ENCODE measurements at regions not wholly inside any gene's neighbourhood (a gene's known extent, or its start where the extent isn't known, plus 50 kb on each side); places are given as distances from the start of the nearest gene placed in this dataset.
"Not testable (repeated sequence)": the region's sequence is repeated elsewhere in the genome, so short reads cannot be mapped to it uniquely, and the experiment has no call there.

DNA sequence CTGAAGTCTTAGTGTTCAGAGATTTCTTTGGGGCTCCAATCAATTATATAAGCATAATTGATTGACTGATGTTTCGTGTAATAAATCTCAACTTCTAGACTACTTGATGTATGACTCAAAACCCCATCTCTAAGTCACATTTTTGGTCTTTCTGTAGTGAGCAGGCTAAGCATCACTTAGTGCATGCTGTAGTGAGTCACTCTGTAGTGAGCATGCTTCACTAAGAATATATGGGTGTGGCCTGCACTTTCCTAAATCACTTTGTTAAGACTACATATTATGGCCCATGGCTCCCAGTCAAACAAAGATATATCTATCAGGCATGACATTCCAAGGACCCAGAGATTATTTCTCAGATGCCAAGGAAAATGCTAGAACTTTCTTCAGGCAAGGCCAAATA, 909.4 kb upstream of the LRFN5 start:
- Histone ChIP-seq H3K4me3 (ENCODE audit: low read length) (no peak overlapping the region), H3K9me3 (ENCODE audit: control insufficient read depth, low read depth, low read length) (no peaks in the 10 kb centered on the region), H3K9ac (ENCODE audit: low read length) (no peak overlapping the region), H3K27me3 (ENCODE audit: control insufficient read depth, insufficient read depth, low read length) (no peaks in the 10 kb centered on the region), H3K4me1 (ENCODE audit: control insufficient read depth, low read depth, low read length) (no peaks in the 10 kb centered on the region), H3K36me3 (ENCODE audit: control insufficient read depth, low read depth, low read length) (no peaks in the 10 kb centered on the region), H3K27ac (ENCODE audit: low read length) (no peak overlapping the region)

GRCh38 chr14:40694023-40694422, 912.7 kb upstream of the LRFN5 start:
- Histone ChIP-seq H3K4me3 (ENCODE audit: low read length) (no peak overlapping the region), H3K36me3 (ENCODE audit: control insufficient read depth, low read depth, low read length) (no peaks in the 10 kb centered on the region), H3K9ac (ENCODE audit: low read length) (no peak overlapping the region), H3K27me3 (ENCODE audit: control insufficient read depth, insufficient read depth, low read length) (no peaks in the 10 kb centered on the region), H3K9me3 (ENCODE audit: control insufficient read depth, low read depth, low read length) (no peaks in the 10 kb centered on the region), H3K4me1 (ENCODE audit: control insufficient read depth, low read depth, low read length) (no peaks in the 10 kb centered on the region), H3K27ac (ENCODE audit: low read length) (no peak overlapping the region)

DNA sequence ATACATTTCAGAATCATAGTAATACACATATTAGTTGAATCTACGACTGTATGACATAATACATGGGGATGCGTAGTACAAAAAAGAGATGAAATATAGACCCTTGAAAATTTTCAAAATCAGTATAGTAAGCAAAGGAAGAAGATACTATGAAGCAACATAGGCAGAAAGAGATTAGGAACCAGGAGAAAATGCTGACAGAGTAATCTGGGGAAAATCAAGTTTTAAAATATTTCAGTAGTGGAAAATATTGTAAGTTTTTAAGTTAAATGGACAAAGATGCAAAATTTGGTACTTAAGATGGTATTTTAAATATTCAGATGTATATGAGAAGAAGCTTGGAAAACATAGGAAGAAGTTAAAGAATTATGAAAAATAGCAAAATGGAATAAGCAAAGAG, 915.6 kb upstream of the LRFN5 start:
- Histone ChIP-seq H3K9me3 (ENCODE audit: control insufficient read depth, low read depth, low read length) (no peaks in the 10 kb centered on the region), H3K9ac (ENCODE audit: low read length) (no peak overlapping the region), H3K27me3 (ENCODE audit: control insufficient read depth, insufficient read depth, low read length) (no peaks in the 10 kb centered on the region), H3K36me3 (ENCODE audit: control insufficient read depth, low read depth, low read length) (no peaks in the 10 kb centered on the region), H3K27ac (ENCODE audit: low read length) (no peak overlapping the region), H3K4me3 (ENCODE audit: low read length) (no peak overlapping the region), H3K4me1 (ENCODE audit: control insufficient read depth, low read depth, low read length) (no peaks in the 10 kb centered on the region)

DNA sequence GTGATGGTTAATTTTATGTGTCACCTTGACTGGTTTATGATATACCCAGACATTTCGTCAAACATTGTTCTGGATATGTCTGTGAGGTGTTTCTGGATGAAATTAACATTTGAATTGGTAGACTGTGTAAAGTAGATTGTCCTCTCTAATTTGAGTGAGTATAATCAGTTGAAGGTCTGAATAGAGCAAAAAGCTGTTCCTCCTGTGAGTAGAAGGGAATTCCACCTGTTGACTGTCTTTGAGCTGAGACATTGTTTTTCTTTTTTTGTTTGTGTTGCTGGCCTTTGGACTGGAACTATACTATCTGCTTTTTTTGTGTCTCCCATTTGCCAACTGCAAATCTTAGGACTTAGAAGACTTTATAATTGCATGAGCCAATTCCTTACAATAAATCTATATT, 920.9 kb upstream of the LRFN5 start:
- Histone ChIP-seq H3K9me3 (ENCODE audit: control insufficient read depth, low read depth, low read length) (no peaks in the 10 kb centered on the region), H3K36me3 (ENCODE audit: control insufficient read depth, low read depth, low read length) (no peaks in the 10 kb centered on the region), H3K27me3 (ENCODE audit: control insufficient read depth, insufficient read depth, low read length) (no peaks in the 10 kb centered on the region), H3K4me3 (ENCODE audit: low read length) (no peak overlapping the region), H3K9ac (ENCODE audit: low read length) (no peak overlapping the region), H3K27ac (ENCODE audit: low read length) (no peak overlapping the region), H3K4me1 (ENCODE audit: control insufficient read depth, low read depth, low read length) (no peaks in the 10 kb centered on the region)

DNA sequence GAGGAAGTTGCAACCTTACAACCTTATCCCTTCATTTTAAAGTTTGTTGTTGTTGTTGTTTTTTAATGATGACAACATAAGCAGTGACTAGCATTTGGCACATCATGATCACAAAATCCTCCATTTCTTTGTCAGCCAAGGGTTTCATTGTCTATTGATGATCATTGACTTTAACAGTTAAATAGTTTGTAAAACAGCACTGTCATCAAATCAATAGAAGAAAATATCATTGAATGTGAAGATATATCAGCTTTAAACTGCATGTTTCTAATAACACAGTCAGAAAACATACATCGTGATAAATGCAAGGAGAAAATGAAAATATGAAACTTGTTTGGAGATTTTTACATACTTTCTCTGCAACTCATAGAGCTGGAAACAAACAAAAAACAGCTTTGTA, 922.3 kb upstream of the LRFN5 start:
- H3K9me3 ChIP-seq (ENCODE audit: control insufficient read depth, low read depth, low read length) = no peaks in the 10 kb centered on the region
- H3K9ac ChIP-seq (ENCODE audit: low read length) = no peak overlapping the region
- H3K4me3 ChIP-seq (ENCODE audit: low read length) = no peak overlapping the region
- H3K27me3 ChIP-seq (ENCODE audit: control insufficient read depth, insufficient read depth, low read length) = no peaks in the 10 kb centered on the region
- no peak overlapping the region for H3K27ac ChIP-seq (ENCODE audit: low read length)
- H3K36me3 ChIP-seq (ENCODE audit: control insufficient read depth, low read depth, low read length) = no peaks in the 10 kb centered on the region
- H3K4me1 ChIP-seq (ENCODE audit: control insufficient read depth, low read depth, low read length) = no peaks in the 10 kb centered on the region

- Histone ChIP-seq H3K27me3 (ENCODE audit: control insufficient read depth, insufficient read depth, low read length) (no peaks in the 10 kb centered on the region), H3K4me1 (ENCODE audit: control insufficient read depth, low read depth, low read length) (peaks cover 3% of the 10 kb centered on the region), H3K4me3 (ENCODE audit: low read length) (no peak overlapping the region), H3K27ac (ENCODE audit: low read length) (no peak overlapping the region), H3K36me3 (ENCODE audit: control insufficient read depth, low read depth, low read length) (no peaks in the 10 kb centered on the region), H3K9ac (ENCODE audit: low read length) (no peak overlapping the region), H3K9me3 (ENCODE audit: control insufficient read depth, low read depth, low read length) (no peaks in the 10 kb centered on the region)
These were observed 924.4 kb upstream of the LRFN5 start for GRCh38 chr14:40682131-40682913.

DNA sequence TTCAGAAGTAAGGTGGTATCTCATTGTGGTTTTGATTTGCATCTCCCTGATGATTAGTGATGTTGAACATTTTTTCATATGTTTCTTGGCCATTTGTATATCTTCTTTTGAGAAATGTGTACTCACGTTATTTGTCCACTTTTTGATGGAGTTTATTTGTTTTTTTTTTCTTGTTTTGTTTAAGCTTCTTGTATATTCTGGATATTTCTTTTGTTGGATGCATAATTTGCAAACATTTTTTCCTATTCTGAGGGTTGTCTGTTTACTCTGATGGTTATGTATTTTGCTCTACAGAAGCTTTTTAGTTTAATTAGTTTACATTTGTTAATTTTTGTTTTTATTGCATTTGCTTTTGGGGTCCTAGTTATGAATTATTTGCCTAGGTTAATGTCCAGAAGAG, 927.4 kb upstream of the LRFN5 start:
- Histone ChIP-seq H3K36me3 (ENCODE audit: control insufficient read depth, low read depth, low read length) (no peaks in the 10 kb centered on the region), H3K27ac (ENCODE audit: low read length) (no peak overlapping the region), H3K4me1 (ENCODE audit: control insufficient read depth, low read depth, low read length) (peaks cover 3% of the 10 kb centered on the region), H3K4me3 (ENCODE audit: low read length) (no peak overlapping the region), H3K9ac (ENCODE audit: low read length) (no peak overlapping the region), H3K9me3 (ENCODE audit: control insufficient read depth, low read depth, low read length) (no peaks in the 10 kb centered on the region), H3K27me3 (ENCODE audit: control insufficient read depth, insufficient read depth, low read length) (no peaks in the 10 kb centered on the region)

DNA sequence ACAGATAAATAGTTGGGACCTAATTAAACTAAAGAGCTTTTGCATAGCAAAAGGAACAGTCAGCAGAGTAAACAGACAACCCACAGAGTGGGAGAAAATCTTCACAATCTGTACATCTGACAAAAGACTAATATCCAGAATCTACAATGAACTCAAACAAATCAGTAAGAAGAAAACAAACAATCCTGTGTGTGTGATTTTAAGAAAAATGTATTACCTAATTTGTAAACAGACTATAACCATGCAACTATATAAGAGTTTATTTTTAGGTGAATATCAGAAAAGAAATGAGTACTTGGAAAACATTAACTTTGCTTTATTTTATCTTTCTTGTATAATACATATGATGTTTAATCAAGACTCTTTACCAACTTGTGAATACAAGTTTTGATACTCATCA, 929.5 kb upstream of the LRFN5 start:
- H3K9me3 ChIP-seq (ENCODE audit: control insufficient read depth, low read depth, low read length) = not testable (repeated sequence)

GRCh38 chr14:40674502-40674901, 932.2 kb upstream of the LRFN5 start:
- Histone ChIP-seq H3K4me1 (ENCODE audit: control insufficient read depth, low read depth, low read length) (peaks cover 3% of the 10 kb centered on the region), H3K9ac (ENCODE audit: low read length) (no peak overlapping the region), H3K27me3 (ENCODE audit: control insufficient read depth, insufficient read depth, low read length) (no peaks in the 10 kb centered on the region), H3K4me3 (ENCODE audit: low read length) (no peak overlapping the region), H3K27ac (ENCODE audit: low read length) (no peak overlapping the region), H3K36me3 (ENCODE audit: control insufficient read depth, low read depth, low read length) (no peaks in the 10 kb centered on the region), H3K9me3 (ENCODE audit: control insufficient read depth, low read depth, low read length) (no peaks in the 10 kb centered on the region)

More for the DNA sequence above, 929.5 kb upstream of the LRFN5 start:
- not testable (repeated sequence) for H3K36me3 ChIP-seq (ENCODE audit: control insufficient read depth, low read depth, low read length); H3K4me3 ChIP-seq (ENCODE audit: low read length); H3K27ac ChIP-seq (ENCODE audit: low read length); H3K9ac ChIP-seq (ENCODE audit: low read length); H3K27me3 ChIP-seq (ENCODE audit: control insufficient read depth, insufficient read depth, low read length); H3K4me1 ChIP-seq (ENCODE audit: control insufficient read depth, low read depth, low read length)

- Histone ChIP-seq H3K27ac (ENCODE audit: low read length) (no peak overlapping the region), H3K4me1 (ENCODE audit: control insufficient read depth, low read depth, low read length) (no peaks in the 10 kb centered on the region), H3K36me3 (ENCODE audit: control insufficient read depth, low read depth, low read length) (no peaks in the 10 kb centered on the region), H3K9me3 (ENCODE audit: control insufficient read depth, low read depth, low read length) (no peaks in the 10 kb centered on the region), H3K27me3 (ENCODE audit: control insufficient read depth, insufficient read depth, low read length) (no peaks in the 10 kb centered on the region), H3K9ac (ENCODE audit: low read length) (no peak overlapping the region), H3K4me3 (ENCODE audit: low read length) (no peak overlapping the region)
These were observed 950.4 kb upstream of the LRFN5 start for GRCh38 chr14:40656311-40656710.

DNA sequence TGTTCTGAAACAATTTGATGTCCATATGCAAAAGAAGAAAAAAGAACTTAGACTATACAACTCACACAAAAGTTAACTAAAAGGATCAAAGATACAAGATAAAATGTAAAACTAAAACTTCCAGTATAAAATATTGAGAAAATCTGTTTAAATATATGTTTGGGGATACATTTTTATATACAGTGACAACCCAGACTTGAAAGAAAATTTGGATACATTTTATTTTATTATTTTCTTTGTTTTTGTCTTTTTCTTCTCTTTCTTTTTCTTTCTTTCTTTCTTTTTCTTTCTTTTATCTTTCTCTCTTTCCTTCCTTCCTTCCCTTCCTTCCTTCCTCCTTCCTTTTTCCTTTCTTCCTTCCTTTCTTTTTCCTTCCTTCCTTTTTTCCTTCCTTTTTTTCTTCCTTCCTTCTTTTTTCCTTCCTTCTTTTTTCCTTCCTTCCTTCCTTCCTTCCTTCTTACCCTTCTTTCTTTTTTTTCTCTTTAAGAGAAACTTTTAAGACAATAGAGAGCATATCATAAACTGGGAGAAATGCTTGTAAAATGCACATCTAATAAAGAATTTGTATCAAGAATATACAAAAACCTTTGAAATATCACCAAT, 954.5 kb upstream of the LRFN5 start:
- H3K27ac ChIP-seq (ENCODE audit: low read length) = no peak overlapping the region

GRCh38 chr14:40630471-40630870, 976.2 kb upstream of the LRFN5 start:
- H3K36me3 ChIP-seq (ENCODE audit: control insufficient read depth, low read depth, low read length) = no peaks in the 10 kb centered on the region
- H3K9me3 ChIP-seq (ENCODE audit: control insufficient read depth, low read depth, low read length) = no peaks in the 10 kb centered on the region
- no peak overlapping the region for H3K27ac ChIP-seq (ENCODE audit: low read length)
- no peak overlapping the region for H3K9ac ChIP-seq (ENCODE audit: low read length)
- H3K27me3 ChIP-seq (ENCODE audit: control insufficient read depth, insufficient read depth, low read length) = no peaks in the 10 kb centered on the region
- H3K4me3 ChIP-seq (ENCODE audit: low read length) = no peak overlapping the region
- no peaks in the 10 kb centered on the region for H3K4me1 ChIP-seq (ENCODE audit: control insufficient read depth, low read depth, low read length)

More for the DNA sequence above, 954.5 kb upstream of the LRFN5 start:
- Histone ChIP-seq H3K9ac (ENCODE audit: low read length) (no peak overlapping the region), H3K36me3 (ENCODE audit: control insufficient read depth, low read depth, low read length) (no peaks in the 10 kb centered on the region), H3K4me3 (ENCODE audit: low read length) (no peak overlapping the region), H3K9me3 (ENCODE audit: control insufficient read depth, low read depth, low read length) (no peaks in the 10 kb centered on the region), H3K27me3 (ENCODE audit: control insufficient read depth, insufficient read depth, low read length) (no peaks in the 10 kb centered on the region), H3K4me1 (ENCODE audit: control insufficient read depth, low read depth, low read length) (no peaks in the 10 kb centered on the region)
